H1 (cell line): ENCODE measurements at regions not wholly inside any gene's neighbourhood (a gene's known extent, or its start where the extent isn't known, plus 50 kb on each side); places are given as distances from the start of the nearest gene placed in this dataset.
A peak's percentile ranks its signal among the peaks of the same experiment; 100 is the strongest.

Experiments
- CTCF ChIA-PET: fragments of 300-600 bp; sonication (Branson Sonifier 250); formaldehyde crosslinking; loops from one replicate; lab custom pipeline; 2021; ENCODE audit not compliant: partially characterized antibody; lab: Charles Lee
- POLR2A ChIA-PET: fragments of 300-600 bp; sonication (Branson Sonifier 250); formaldehyde crosslinking; loops from one replicate; lab custom pipeline; 2021; ENCODE audit warnings: inconsistent platforms; ENCODE audit not compliant: partially characterized antibody; lab: Charles Lee
- DNase-seq, 2 experiments: peaks; one replicate each; pipeline versions ENCODE4 v3.0.0 to v3.0.0-alpha.2; 2010 to 2022; ENCODE audit warnings: low spot score in 2 of 2, low read depth in 1 of 2, mixed read lengths in 1 of 2
- FAIRE-seq: peaks from 2 replicates; lab custom pipeline; 2011; peaks lifted over from hg19 to GRCh38; lab: Jason Lieb, UNC
- H2AFZ ChIP-seq: 2 replicates; pipeline ENCODE4 v1.8.1; 2012; ENCODE audit warnings: low read length, inconsistent platforms
- H2AK5ac ChIP-seq: 2 replicates; pipeline ENCODE4 v1.6.1; 2013; ENCODE audit warnings: low read depth, low read length
- H2BK120ac ChIP-seq: replicated peaks from 2 replicates; pipeline ENCODE3; 2013; ENCODE audit warnings: low read depth, low read length, inconsistent platforms
- H2BK12ac ChIP-seq: 2 replicates; pipeline ENCODE4 v1.6.1; 2013; ENCODE audit warnings: low read depth, low read length
- H2BK15ac ChIP-seq: 2 replicates; pipeline ENCODE4 v1.6.1; 2013; ENCODE audit warnings: low read length
- H2BK20ac ChIP-seq: 2 replicates; pipeline ENCODE4 v1.6.1; 2013; ENCODE audit warnings: low read length
- H2BK5ac ChIP-seq: 2 replicates; pipeline ENCODE4 v1.6.1; 2013; ENCODE audit warnings: low read depth, low read length
- H3K14ac ChIP-seq: 2 replicates; pipeline ENCODE4 v1.6.1; 2013; ENCODE audit warnings: inconsistent platforms; ENCODE audit not compliant: insufficient read length
- H3K18ac ChIP-seq: 2 replicates; pipeline ENCODE4 v1.6.1; 2013; ENCODE audit warnings: low read length; ENCODE audit errors: extremely low read depth
- H3K23ac ChIP-seq: 2 replicates; pipeline ENCODE4 v1.6.1; 2013; ENCODE audit warnings: inconsistent platforms; ENCODE audit not compliant: insufficient read length
- H3K23me2 ChIP-seq: 2 replicates; pipeline ENCODE4 v1.6.1; 2013; ENCODE audit warnings: low read depth, low read length
- H3K27ac ChIP-seq: 2 replicates; pipeline ENCODE4 v1.6.1; 2011; ENCODE audit warnings: low read depth, low read length, inconsistent platforms
- H3K27me3 ChIP-seq, 4 experiments: replicated peaks in 1 of 4; 1 replicate in 1 of 4; 2 replicates in 3 of 4; pipeline versions ENCODE4 v1.6.1 to v1.8.1; 2011 to 2013; ENCODE audit warnings: low read length in 3 of 4, mild to moderate bottlenecking in 3 of 4, inconsistent platforms in 2 of 4, mixed read lengths in 2 of 4, moderate library complexity in 1 of 4; ENCODE audit not compliant: control insufficient read depth in 3 of 4, insufficient read depth in 3 of 4; ENCODE audit errors: extremely low read depth in 1 of 4
- H3K36me3 ChIP-seq, 4 experiments: 2 replicates each; pipeline versions ENCODE4 v1.6.1 to v1.8.1; 2011 to 2013; ENCODE audit warnings: mild to moderate bottlenecking in 4 of 4, low read length in 3 of 4, moderate library complexity in 2 of 4, control low read depth in 1 of 4, inconsistent platforms in 1 of 4; ENCODE audit not compliant: insufficient read depth in 4 of 4, control insufficient read depth in 2 of 4
- H3K4ac ChIP-seq: replicated peaks from 2 replicates; pipeline ENCODE3; 2013; ENCODE audit warnings: low read length, low read depth, mixed read lengths, inconsistent platforms; ENCODE audit not compliant: insufficient read length
- H3K4me1 ChIP-seq, 4 experiments: replicated peaks in 1 of 4; 1 replicate in 1 of 4; 2 replicates in 3 of 4; pipeline versions ENCODE4 v1.6.1 to v1.8.1; 2011 to 2013; ENCODE audit warnings: low read length in 3 of 4, inconsistent platforms in 2 of 4, mixed read lengths in 1 of 4; ENCODE audit not compliant: insufficient read depth in 4 of 4, control insufficient read depth in 3 of 4
- H3K4me2 ChIP-seq, 2 experiments: 2 replicates each; pipeline versions ENCODE4 v1.6.1 to v1.8.1; 2011 to 2013; ENCODE audit warnings: low read depth in 2 of 2, low read length in 2 of 2, control low read depth in 1 of 2, inconsistent platforms in 1 of 2, mild to moderate bottlenecking in 1 of 2; ENCODE audit not compliant: insufficient read depth in 1 of 2
- H3K4me3 ChIP-seq, 4 experiments: fragments of 200-600, 300-600 bp in 1 of 4; sonication (generic), shearing (Covaris generic), sonication (Bioruptor Twin) in 1 of 4; 2 replicates each; pipeline versions ENCODE4 v1.5.1 to v1.8.1; 2011 to 2016; ENCODE audit warnings: low read length in 4 of 4, low read depth in 3 of 4, control low read depth in 2 of 4, inconsistent platforms in 2 of 4, mild to moderate bottlenecking in 2 of 4, mixed read lengths in 1 of 4, moderate library complexity in 1 of 4; ENCODE audit not compliant: insufficient read depth in 2 of 4; ENCODE audit errors: extremely low read depth in 1 of 4
- H3K56ac ChIP-seq: replicated peaks from 2 replicates; pipeline ENCODE3; 2013; ENCODE audit warnings: low read depth, mild to moderate bottlenecking, mixed read lengths, low read length, inconsistent platforms; ENCODE audit not compliant: insufficient read length
- H3K79me1 ChIP-seq: 2 replicates; pipeline ENCODE4 v1.6.1; 2013; ENCODE audit warnings: low read depth, low read length, control low read depth
- H3K79me2 ChIP-seq, 2 experiments: 2 replicates each; pipeline versions ENCODE4 v1.6.1 to v1.8.1; 2012 to 2013; ENCODE audit warnings: low read length in 2 of 2, mild to moderate bottlenecking in 2 of 2, inconsistent platforms in 1 of 2; ENCODE audit not compliant: insufficient read depth in 2 of 2, control insufficient read depth in 1 of 2
- H3K9ac ChIP-seq, 4 experiments: replicated peaks in 1 of 4; 1 replicate in 1 of 4; 2 replicates in 3 of 4; pipeline versions ENCODE4 v1.6.1 to v1.8.1; 2011 to 2013; ENCODE audit warnings: low read depth in 3 of 4, low read length in 3 of 4, control low read depth in 2 of 4, mild to moderate bottlenecking in 2 of 4, moderate library complexity in 2 of 4, inconsistent platforms in 1 of 4; ENCODE audit errors: extremely low read depth in 1 of 4
- H3K9me3 ChIP-seq, 2 experiments: 2 replicates each; pipeline versions ENCODE4 v1.6.1 to v1.8.1; 2012 to 2013; ENCODE audit warnings: mild to moderate bottlenecking in 2 of 2, moderate library complexity in 2 of 2, control low read depth in 1 of 2, inconsistent platforms in 1 of 2, low read depth in 1 of 2, low read length in 1 of 2, mixed read lengths in 1 of 2; ENCODE audit not compliant: insufficient read depth in 2 of 2
- H4K20me1 ChIP-seq, 2 experiments: replicated peaks in 1 of 2; 2 replicates each; pipeline versions ENCODE3 to v1.8.1; 2011 to 2013; ENCODE audit warnings: inconsistent platforms in 2 of 2, low read length in 2 of 2, mild to moderate bottlenecking in 1 of 2; ENCODE audit not compliant: insufficient read depth in 2 of 2, control insufficient read depth in 1 of 2
- H4K5ac ChIP-seq: 2 replicates; pipeline ENCODE4 v1.6.1; 2013; ENCODE audit warnings: low read length, low read depth, mixed read lengths, inconsistent platforms; ENCODE audit not compliant: insufficient read length
- H4K8ac ChIP-seq: 2 replicates; pipeline ENCODE4 v1.8.0; 2013; ENCODE audit warnings: mild to moderate bottlenecking, moderate library complexity, low read length, inconsistent platforms; ENCODE audit not compliant: insufficient read depth; ENCODE audit errors: extremely low read depth
- H4K91ac ChIP-seq: replicated peaks from 2 replicates; pipeline ENCODE3; 2013; ENCODE audit warnings: low read length, mixed read lengths, inconsistent platforms; ENCODE audit not compliant: insufficient read length
- TAF1 ChIP-seq: IDR thresholded peaks from 2 replicates; pipeline ENCODE4 v1.6.1; 2011; ENCODE audit warnings: mild to moderate bottlenecking, low read depth, low read length

DNA sequence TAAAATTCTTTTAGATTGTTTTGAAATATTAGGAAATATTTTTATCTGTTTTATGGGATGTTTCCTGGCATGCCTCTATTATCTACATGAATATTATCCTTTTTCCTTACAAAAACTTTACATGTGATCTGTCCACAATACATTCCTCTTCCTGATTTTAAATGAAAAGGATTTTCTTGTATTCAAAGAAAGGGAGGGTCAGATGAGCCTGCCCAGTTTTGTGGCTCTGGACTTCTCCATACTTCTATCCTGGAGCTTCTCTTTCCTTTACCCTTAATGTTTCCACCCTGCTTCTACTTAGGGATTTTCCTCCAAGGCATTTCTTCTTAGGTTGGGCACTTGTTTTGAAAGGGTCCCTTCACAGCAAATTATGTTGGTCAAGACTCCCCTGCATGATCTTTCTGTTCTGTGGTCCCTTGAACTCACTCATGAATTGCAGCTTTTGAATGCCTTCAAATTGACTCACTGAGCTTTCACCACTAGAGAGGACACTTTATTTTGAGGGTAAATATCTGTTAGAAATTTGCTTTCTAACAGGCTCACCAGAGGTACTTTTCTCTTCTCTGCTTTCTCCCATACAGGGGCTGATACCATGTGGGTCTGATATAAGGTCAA is 104.9 kb downstream of the CENPW start:
- 0 out of 4 replicates have a peak, but pooled peaks cover 0 to 3% of the 10 kb centered on the region in 2 experiments for H3K79me2 ChIP-seq
- no peak for FAIRE-seq

More for the DNA sequence above, 104.9 kb downstream of the CENPW start:
- Histone ChIP-seq H3K14ac (no peak overlapping the region), H2BK12ac (no peak overlapping the region), H3K4me3 (no peak overlapping the region), H3K27me3 (no peaks in the 10 kb centered on the region), H2BK20ac (no peak overlapping the region), H2AK5ac (no peak overlapping the region), H3K27ac (no peak overlapping the region), H2BK15ac (no peak overlapping the region), H2AFZ (peak overlapping the region; percentile 59; the same call in 1 of the 2 replicates), H3K23ac (no peak overlapping the region), H4K5ac (no peak overlapping the region), H4K20me1 (no peaks in the 10 kb centered on the region), H3K36me3 (no peaks in the 10 kb centered on the region), H3K4me1 (no peaks in the 10 kb centered on the region; a peak in 1 of 7 replicates), H3K56ac (no peak overlapping the region), H4K91ac (no peak overlapping the region), H4K8ac (no peak overlapping the region), H2BK5ac (no peak overlapping the region), H2BK120ac (no peak overlapping the region), H3K23me2 (no peaks in the 10 kb centered on the region), H3K9ac (no peak overlapping the region), H3K4me2 (no peak overlapping the region), H3K4ac (no peak overlapping the region), H3K79me1 (no peaks in the 10 kb centered on the region), H3K9me3 (no peaks in the 10 kb centered on the region), H3K18ac (no peak overlapping the region)
- CTCF ChIA-PET: interaction anchor here (0.9 to 1.0 kb wide), 2 partner anchors 262 to 330 kb away, joined by 3 read pairs; no protein-coding TSS in a partner anchor
- POLR2A ChIA-PET: no interaction called here
- TF ChIP-seq TAF1: no peak
- DNase-seq: no peak
